ENCODE measurements at regions not wholly inside any gene's neighbourhood (a gene's known extent, or its start where the extent isn't known, plus 50 kb on each side); places are given as distances from the start of the nearest gene placed in this dataset.

- no peak overlapping the region for H3K4me2 ChIP-seq
- H3K4me1 ChIP-seq: no peaks in the 10 kb centered on the region
- H3K27me3 ChIP-seq: no peaks in the 10 kb centered on the region
- no peaks in the 10 kb centered on the region for H3K36me3 ChIP-seq
- no peak for TF ChIP-seq Cebpa-rat (IDR thresholded peaks at IDR 0.05)
- no peaks in the 10 kb centered on the region for H3K9me3 ChIP-seq
- H3K4me3 ChIP-seq: no peak overlapping the region
- H3K9ac ChIP-seq: no peak overlapping the region
- no peaks in the 10 kb centered on the region for H4K20me1 ChIP-seq
- no peak overlapping the region for H3K27ac ChIP-seq
These were observed 664.2 kb downstream of the SORCS1 start for GRCh38 chr10:106500041-106500924.

GRCh38 chr10:106499448-106499847 lies 665.1 kb downstream of the SORCS1 start:
- Histone ChIP-seq H3K36me3 (no peaks in the 10 kb centered on the region), H3K9me3 (no peaks in the 10 kb centered on the region), H3K9ac (no peak overlapping the region), H3K4me2 (no peak overlapping the region), H4K20me1 (no peaks in the 10 kb centered on the region), H3K27me3 (no peaks in the 10 kb centered on the region), H3K27ac (no peak overlapping the region), H3K4me3 (no peak overlapping the region), H3K4me1 (no peaks in the 10 kb centered on the region)
- TF ChIP-seq Cebpa-rat (IDR thresholded peaks at IDR 0.05): no peak

- H3K9me3 ChIP-seq: no peaks in the 10 kb centered on the region
- no peak for TF ChIP-seq Cebpa-rat (IDR thresholded peaks at IDR 0.05)
- no peak overlapping the region for H3K27ac ChIP-seq
- H3K36me3 ChIP-seq: no peaks in the 10 kb centered on the region
- no peak overlapping the region for H3K9ac ChIP-seq
- H3K4me2 ChIP-seq: no peak overlapping the region
- H4K20me1 ChIP-seq: no peaks in the 10 kb centered on the region
- H3K27me3 ChIP-seq: no peaks in the 10 kb centered on the region
- no peak overlapping the region for H3K4me3 ChIP-seq
- H3K4me1 ChIP-seq: no peaks in the 10 kb centered on the region
These were observed 665.8 kb downstream of the SORCS1 start for GRCh38 chr10:106498675-106499074.

DNA sequence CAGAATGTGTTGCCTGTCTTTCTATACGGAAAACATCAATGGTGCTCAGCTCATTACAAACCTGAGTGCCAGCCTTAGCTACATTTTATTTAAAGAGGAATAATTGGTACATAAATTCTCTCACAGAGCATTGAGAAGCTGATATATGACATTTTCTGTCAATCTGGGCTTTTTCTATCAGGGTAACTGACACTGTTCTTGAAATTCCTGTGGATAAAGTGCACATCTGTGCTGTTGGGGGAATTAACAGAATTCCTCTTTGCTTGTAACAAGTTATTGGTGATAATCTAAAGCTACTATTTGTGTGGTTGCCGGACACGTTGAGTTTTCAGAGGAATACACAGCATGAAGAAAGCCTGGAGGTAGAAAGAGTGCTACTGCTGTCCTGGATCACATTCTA lies 668.6 kb downstream of the SORCS1 start:
- no peak overlapping the region for H3K4me3 ChIP-seq
- no peaks in the 10 kb centered on the region for H4K20me1 ChIP-seq
- no peak for TF ChIP-seq Cebpa-rat (IDR thresholded peaks at IDR 0.05)
- H3K9ac ChIP-seq: no peak overlapping the region
- H3K36me3 ChIP-seq: no peaks in the 10 kb centered on the region
- no peak overlapping the region for H3K27ac ChIP-seq
- no peaks in the 10 kb centered on the region for H3K27me3 ChIP-seq
- H3K4me1 ChIP-seq: no peaks in the 10 kb centered on the region
- H3K4me2 ChIP-seq: no peak overlapping the region
- no peaks in the 10 kb centered on the region for H3K9me3 ChIP-seq

DNA sequence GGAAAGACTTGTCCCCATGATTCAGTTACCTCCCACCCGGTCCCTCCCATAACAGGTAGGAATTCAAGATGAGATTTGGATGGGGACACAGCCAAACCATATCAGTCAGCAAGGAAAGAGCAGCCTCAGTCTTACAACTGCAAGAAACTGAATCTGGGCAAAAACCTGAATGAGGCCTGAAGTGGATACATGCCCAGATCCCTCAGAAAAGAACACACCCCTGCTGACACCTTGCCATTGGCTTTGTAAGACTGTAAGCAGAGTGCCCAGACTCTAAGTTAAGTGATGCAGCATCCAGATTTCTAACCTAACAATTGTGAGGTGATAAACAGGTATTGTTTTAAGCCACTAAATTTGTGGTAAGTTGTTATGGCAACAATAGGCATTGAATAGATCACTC lies 670.8 kb downstream of the SORCS1 start:
- H3K4me1 ChIP-seq: no peaks in the 10 kb centered on the region
- no peak overlapping the region for H3K4me3 ChIP-seq
- no peak overlapping the region for H3K4me2 ChIP-seq
- no peak overlapping the region for H3K27ac ChIP-seq
- H3K27me3 ChIP-seq: no peaks in the 10 kb centered on the region
- no peak overlapping the region for H3K9ac ChIP-seq
- H3K36me3 ChIP-seq: no peaks in the 10 kb centered on the region
- H4K20me1 ChIP-seq: no peaks in the 10 kb centered on the region
- no peaks in the 10 kb centered on the region for H3K9me3 ChIP-seq
- no peak for TF ChIP-seq Cebpa-rat (IDR thresholded peaks at IDR 0.05)

GRCh38 chr10:106493226-106493625 lies 671.3 kb downstream of the SORCS1 start:
- H3K27ac ChIP-seq: no peak overlapping the region
- H3K36me3 ChIP-seq: no peaks in the 10 kb centered on the region
- no peak overlapping the region for H3K4me2 ChIP-seq
- no peaks in the 10 kb centered on the region for H4K20me1 ChIP-seq
- no peaks in the 10 kb centered on the region for H3K27me3 ChIP-seq
- no peak for TF ChIP-seq Cebpa-rat (IDR thresholded peaks at IDR 0.05)
- no peaks in the 10 kb centered on the region for H3K9me3 ChIP-seq
- no peak overlapping the region for H3K9ac ChIP-seq
- no peak overlapping the region for H3K4me3 ChIP-seq
- H3K4me1 ChIP-seq: no peaks in the 10 kb centered on the region

- H3K9me3 ChIP-seq: no peaks in the 10 kb centered on the region
- H3K27me3 ChIP-seq: no peaks in the 10 kb centered on the region
- no peaks in the 10 kb centered on the region for H3K36me3 ChIP-seq
- H3K4me3 ChIP-seq: no peak overlapping the region
- no peak overlapping the region for H3K27ac ChIP-seq
- no peak overlapping the region for H3K9ac ChIP-seq
- H3K4me1 ChIP-seq: no peaks in the 10 kb centered on the region
- TF ChIP-seq Cebpa-rat (IDR thresholded peaks at IDR 0.05): no peak
- H3K4me2 ChIP-seq: no peak overlapping the region
- H4K20me1 ChIP-seq: no peaks in the 10 kb centered on the region
These were observed 676.8 kb downstream of the SORCS1 start for GRCh38 chr10:106487726-106488125.

DNA sequence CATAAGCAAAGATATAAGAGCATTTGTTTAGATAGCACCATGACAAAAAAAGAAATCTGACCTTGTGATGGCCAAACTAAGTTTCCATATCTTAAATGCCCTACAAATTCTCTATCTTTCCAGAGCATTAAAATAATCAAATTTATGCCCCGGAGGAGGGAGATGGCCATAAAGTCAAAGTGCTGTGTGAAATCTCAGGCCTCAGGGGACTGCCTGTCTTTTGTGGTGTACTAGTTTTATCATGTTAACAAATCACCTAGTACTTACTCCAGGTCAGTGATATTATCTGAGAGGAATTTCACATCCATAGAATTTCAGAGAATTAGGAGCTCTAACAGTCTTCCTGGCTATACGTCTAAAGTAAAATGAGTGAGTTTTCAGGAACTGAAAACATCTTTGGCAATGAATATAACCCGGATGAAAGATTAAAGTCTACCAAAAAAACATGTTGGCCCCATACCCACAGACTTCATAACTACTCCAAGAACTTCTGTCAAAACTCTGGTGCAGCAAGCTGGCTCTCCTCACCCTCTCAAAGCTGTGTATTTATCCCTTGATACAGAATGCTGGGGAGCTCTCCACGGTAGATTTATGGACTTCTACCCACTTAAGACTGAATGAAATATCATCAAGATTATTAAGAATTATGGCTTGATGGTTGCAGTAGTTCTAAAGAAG lies 682.8 kb downstream of the SORCS1 start:
- H3K9me3 ChIP-seq: no peaks in the 10 kb centered on the region
- no peak for TF ChIP-seq Cebpa-rat (IDR thresholded peaks at IDR 0.05)

GRCh38 chr10:106479636-106480035 lies 684.9 kb downstream of the SORCS1 start:
- Histone ChIP-seq H3K27me3 (no peaks in the 10 kb centered on the region), H4K20me1 (no peaks in the 10 kb centered on the region), H3K4me2 (no peak overlapping the region), H3K9ac (no peak overlapping the region), H3K27ac (no peak overlapping the region), H3K9me3 (no peaks in the 10 kb centered on the region), H3K4me3 (no peak overlapping the region), H3K4me1 (no peaks in the 10 kb centered on the region), H3K36me3 (no peaks in the 10 kb centered on the region)
- no peak for TF ChIP-seq Cebpa-rat (IDR thresholded peaks at IDR 0.05)

More for the DNA sequence above, 682.8 kb downstream of the SORCS1 start:
- no peak overlapping the region for H3K9ac ChIP-seq
- no peaks in the 10 kb centered on the region for H3K4me1 ChIP-seq
- no peak overlapping the region for H3K4me2 ChIP-seq
- H3K27me3 ChIP-seq: no peaks in the 10 kb centered on the region
- no peak overlapping the region for H3K4me3 ChIP-seq
- H4K20me1 ChIP-seq: no peaks in the 10 kb centered on the region
- no peaks in the 10 kb centered on the region for H3K36me3 ChIP-seq
- H3K27ac ChIP-seq: no peak overlapping the region

DNA sequence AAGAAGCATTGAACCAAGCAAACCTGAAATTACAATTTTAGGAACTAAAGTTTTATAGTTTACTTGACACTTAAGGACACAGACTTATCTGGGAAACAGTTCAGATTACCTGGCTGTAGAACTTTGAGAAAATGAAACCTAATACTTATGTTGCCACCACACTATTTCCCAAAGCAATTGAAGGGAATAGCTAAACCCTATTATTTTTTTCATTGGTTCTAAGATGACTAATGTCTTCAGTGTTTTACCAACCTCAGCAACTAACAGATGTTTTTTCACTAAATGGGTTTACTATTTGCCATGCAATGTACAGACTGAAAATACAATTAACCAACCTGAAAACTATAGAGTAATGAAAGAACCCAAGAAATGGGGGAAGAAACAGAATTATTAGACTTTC lies 689.6 kb downstream of the SORCS1 start:
- no peaks in the 10 kb centered on the region for H3K36me3 ChIP-seq
- no peaks in the 10 kb centered on the region for H4K20me1 ChIP-seq
- no peak overlapping the region for H3K27ac ChIP-seq
- no peaks in the 10 kb centered on the region for H3K9me3 ChIP-seq
- H3K4me1 ChIP-seq: no peaks in the 10 kb centered on the region
- TF ChIP-seq Cebpa-rat (IDR thresholded peaks at IDR 0.05): no peak
- H3K4me3 ChIP-seq: no peak overlapping the region
- H3K27me3 ChIP-seq: no peaks in the 10 kb centered on the region
- H3K4me2 ChIP-seq: no peak overlapping the region
- no peak overlapping the region for H3K9ac ChIP-seq

Data from BLaER1 (cell line).